Liver (tissue), 3 donors: ENCODE measurements at regions not wholly inside any gene's neighbourhood (a gene's known extent, or its start where the extent isn't known, plus 50 kb on each side); places are given as distances from the start of the nearest gene placed in this dataset.
"Not testable (repeated sequence)": the region's sequence is repeated elsewhere in the genome, so short reads cannot be mapped to it uniquely, and the experiment has no call there.

Experiments used
- GABPA ChIP-seq, 2 donors: IDR thresholded peaks in 1 of 2; conservative IDR thresholded peaks in 1 of 2; 2 replicates each; pipeline ENCODE4 v1.6.1; 2016; ENCODE audit warnings: antibody characterized with exemption in 2 of 2, mild to moderate bottlenecking in 1 of 2, moderate library complexity in 1 of 2
- HNF4A ChIP-seq, 2 donors: conservative IDR thresholded peaks; 2 replicates each; pipeline ENCODE4 v1.6.1; 2016; ENCODE audit warnings: antibody characterized with exemption in 2 of 2, mild to moderate bottlenecking in 2 of 2
- TF ChIP-seq, protein P1 (sequence below): fragments of 150-350 bp; IDR thresholded peaks from 2 replicates; pipeline ENCODE4 v1.5.1; 2017; ENCODE audit warnings: improper control_type of control experiment, low read depth, low read length; ENCODE audit not compliant: missing input control
- TF ChIP-seq, protein P2 (sequence below): IDR thresholded peaks from 2 replicates; pipeline ENCODE4 v1.6.1; 2016; ENCODE audit warnings: antibody characterized with exemption
- donor health status: healthy.
- donor health status: healthy.

DNA sequence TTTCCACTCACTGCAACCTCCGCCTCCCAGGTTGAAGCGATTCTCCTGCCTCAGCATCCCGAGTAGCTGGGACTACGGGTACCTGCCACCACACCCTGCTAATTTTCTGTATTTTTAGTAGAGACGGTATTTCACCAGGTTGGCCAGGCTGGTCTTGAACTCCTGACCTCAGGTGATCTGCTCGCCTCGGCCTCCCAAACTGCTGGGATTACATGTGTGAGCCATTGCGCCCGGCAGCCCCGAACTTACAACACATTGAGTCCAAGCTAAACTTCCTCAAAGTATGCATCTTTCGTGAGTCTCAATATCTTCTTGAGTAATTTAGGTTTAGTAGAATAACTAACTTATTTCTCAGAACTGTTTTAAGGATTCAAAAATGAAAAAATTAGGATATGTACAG, 447.2 kb downstream of the EPHA5 start:
- TF ChIP-seq, protein P1, sequence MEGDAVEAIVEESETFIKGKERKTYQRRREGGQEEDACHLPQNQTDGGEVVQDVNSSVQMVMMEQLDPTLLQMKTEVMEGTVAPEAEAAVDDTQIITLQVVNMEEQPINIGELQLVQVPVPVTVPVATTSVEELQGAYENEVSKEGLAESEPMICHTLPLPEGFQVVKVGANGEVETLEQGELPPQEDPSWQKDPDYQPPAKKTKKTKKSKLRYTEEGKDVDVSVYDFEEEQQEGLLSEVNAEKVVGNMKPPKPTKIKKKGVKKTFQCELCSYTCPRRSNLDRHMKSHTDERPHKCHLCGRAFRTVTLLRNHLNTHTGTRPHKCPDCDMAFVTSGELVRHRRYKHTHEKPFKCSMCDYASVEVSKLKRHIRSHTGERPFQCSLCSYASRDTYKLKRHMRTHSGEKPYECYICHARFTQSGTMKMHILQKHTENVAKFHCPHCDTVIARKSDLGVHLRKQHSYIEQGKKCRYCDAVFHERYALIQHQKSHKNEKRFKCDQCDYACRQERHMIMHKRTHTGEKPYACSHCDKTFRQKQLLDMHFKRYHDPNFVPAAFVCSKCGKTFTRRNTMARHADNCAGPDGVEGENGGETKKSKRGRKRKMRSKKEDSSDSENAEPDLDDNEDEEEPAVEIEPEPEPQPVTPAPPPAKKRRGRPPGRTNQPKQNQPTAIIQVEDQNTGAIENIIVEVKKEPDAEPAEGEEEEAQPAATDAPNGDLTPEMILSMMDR: not testable (repeated sequence)
- TF ChIP-seq, protein P2, sequence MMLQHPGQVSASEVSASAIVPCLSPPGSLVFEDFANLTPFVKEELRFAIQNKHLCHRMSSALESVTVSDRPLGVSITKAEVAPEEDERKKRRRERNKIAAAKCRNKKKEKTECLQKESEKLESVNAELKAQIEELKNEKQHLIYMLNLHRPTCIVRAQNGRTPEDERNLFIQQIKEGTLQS: not testable (repeated sequence)
- not testable (repeated sequence) for TF ChIP-seq HNF4A (conservative IDR thresholded peaks at IDR 0.05); GABPA (IDR thresholded peaks at IDR 0.05 in 1 of 2, conservative IDR thresholded peaks at IDR 0.05 in 1 of 2)
